IPS DF 6.9 (cell line): ENCODE measurements at regions not wholly inside any gene's neighbourhood (a gene's known extent, or its start where the extent isn't known, plus 50 kb on each side); places are given as distances from the start of the nearest gene placed in this dataset.
"Not testable (repeated sequence)": the region's sequence is repeated elsewhere in the genome, so short reads cannot be mapped to it uniquely, and the experiment has no call there.

Source experiments
- DNase-seq: peaks from one replicate; pipeline ENCODE4 v3.0.0-alpha.2; 2013; ENCODE audit warnings: low read depth, low spot score
- H3K27ac ChIP-seq: one replicate; pipeline ENCODE4 v1.5.1; 2013; ENCODE audit warnings: low read length, control low read depth
- H3K27me3 ChIP-seq: 2 replicates; pipeline ENCODE4 v1.6.1; 2013; ENCODE audit warnings: mild to moderate bottlenecking, low read length; ENCODE audit not compliant: control insufficient read depth, insufficient read depth
- H3K36me3 ChIP-seq: 2 replicates; pipeline ENCODE4 v1.6.1; 2013; ENCODE audit warnings: low read length; ENCODE audit not compliant: control insufficient read depth, insufficient read depth
- H3K4me1 ChIP-seq: 2 replicates; pipeline ENCODE4 v1.6.1; 2013; ENCODE audit warnings: low read length; ENCODE audit not compliant: control insufficient read depth, insufficient read depth
- H3K4me3 ChIP-seq: 2 replicates; pipeline ENCODE4 v1.5.1; 2013; ENCODE audit warnings: mild to moderate bottlenecking, low read length
- H3K9me3 ChIP-seq: 2 replicates; pipeline ENCODE4 v1.6.1; 2013; ENCODE audit warnings: low read length, inconsistent platforms; ENCODE audit not compliant: control insufficient read depth, insufficient read depth
- WGBS: extraction: QIAGEN DNeasy Blood & Tissue Kit; methylation state at CpG from one replicate; pipeline ENCODE4 v1.1.7; 2013; ENCODE audit warnings: mixed read lengths, missing lambda C conversion rate; ENCODE audit not compliant: insufficient read length, insufficient coverage; 5-methylcytosine and 5-hydroxymethylcytosine counted together

DNA sequence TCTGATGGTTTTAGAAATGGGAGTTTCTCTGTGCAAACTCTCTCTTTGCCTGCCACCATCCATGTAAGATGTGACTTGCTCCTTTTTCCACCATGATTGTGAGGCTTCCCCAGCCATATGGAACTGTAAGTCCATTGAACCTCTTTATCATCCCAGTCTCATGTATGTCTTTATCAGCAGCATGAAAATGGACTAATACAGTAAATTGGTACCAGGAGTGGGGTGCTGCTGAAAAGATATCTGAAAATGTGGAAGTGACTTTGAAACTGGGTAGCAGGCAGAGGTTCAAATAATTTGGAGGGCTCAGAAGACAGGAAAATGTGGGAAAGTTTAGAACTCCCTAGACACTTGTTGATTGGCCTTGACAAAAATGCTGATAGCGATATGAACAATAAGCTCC lies 368.3 kb downstream of the ZIC3 start:
- H3K27me3 ChIP-seq, DNase-seq, H3K9me3 ChIP-seq, H3K27ac ChIP-seq, H3K36me3 ChIP-seq, H3K4me3 ChIP-seq, H3K4me1 ChIP-seq: not testable (repeated sequence)
- WGBS, result no CpG with 5 or more reads among the region's 1 CpG

GRCh38 chrX:137934887-137935286 lies 369.0 kb downstream of the ZIC3 start:
- H3K27ac ChIP-seq, H3K9me3 ChIP-seq, H3K36me3 ChIP-seq, H3K4me3 ChIP-seq, DNase-seq, H3K27me3 ChIP-seq, H3K4me1 ChIP-seq: not testable (repeated sequence)
- WGBS, result no CpG with 5 or more reads among the region's 4 CpGs

DNA sequence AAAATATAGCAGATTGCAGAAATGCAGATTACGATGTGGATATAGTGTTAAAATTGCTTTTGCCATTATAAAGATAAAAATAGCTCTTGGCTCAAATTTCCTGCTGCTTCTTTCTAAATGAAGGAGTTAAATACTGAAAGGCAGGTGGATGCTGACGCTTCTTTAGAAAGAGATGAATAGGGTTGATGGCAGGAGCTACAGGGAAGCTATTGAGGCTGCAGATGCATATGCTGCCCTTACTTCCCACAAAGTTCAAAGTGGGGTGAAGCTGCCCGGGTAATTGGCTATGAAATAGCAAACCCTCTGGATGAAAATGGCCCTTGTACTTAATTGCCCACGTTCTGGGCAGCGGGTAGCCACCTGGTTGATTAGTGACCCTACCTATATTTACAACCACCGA lies 379.5 kb downstream of the ZIC3 start:
- Histone ChIP-seq H3K27ac (no peak overlapping the region), H3K9me3 (no peaks in the 10 kb centered on the region), H3K4me1 (no peaks in the 10 kb centered on the region), H3K4me3 (no peak overlapping the region), H3K27me3 (no peaks in the 10 kb centered on the region), H3K36me3 (no peaks in the 10 kb centered on the region)
- no peak for DNase-seq
- no CpG with 5 or more reads among the region's 6 CpGs for WGBS

DNA sequence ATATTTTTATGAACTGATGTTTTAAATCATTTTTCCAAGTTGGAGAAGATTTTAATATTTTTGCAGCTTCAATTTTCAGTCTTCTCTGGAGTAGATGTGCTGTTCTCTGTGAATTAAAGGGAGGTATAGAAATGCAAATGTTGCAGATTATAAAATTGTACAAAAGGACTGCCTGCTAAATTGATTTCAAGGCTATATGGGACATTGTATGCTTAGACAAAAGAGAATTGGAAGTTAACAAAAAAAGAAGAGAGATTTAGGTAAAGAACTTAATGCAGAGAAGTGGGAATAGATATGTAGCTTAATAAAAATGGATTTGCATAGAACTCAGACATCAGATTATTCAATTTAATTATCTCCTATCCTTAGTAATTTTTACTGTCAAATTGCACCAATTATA lies 403.3 kb downstream of the ZIC3 start:
- H3K4me1 ChIP-seq, result no peaks in the 10 kb centered on the region
- no peaks in the 10 kb centered on the region for H3K9me3 ChIP-seq
- no peak for DNase-seq
- H3K27me3 ChIP-seq, result no peaks in the 10 kb centered on the region
- H3K4me3 ChIP-seq, result no peak overlapping the region
- H3K36me3 ChIP-seq, result no peaks in the 10 kb centered on the region
- no peak overlapping the region for H3K27ac ChIP-seq

DNA sequence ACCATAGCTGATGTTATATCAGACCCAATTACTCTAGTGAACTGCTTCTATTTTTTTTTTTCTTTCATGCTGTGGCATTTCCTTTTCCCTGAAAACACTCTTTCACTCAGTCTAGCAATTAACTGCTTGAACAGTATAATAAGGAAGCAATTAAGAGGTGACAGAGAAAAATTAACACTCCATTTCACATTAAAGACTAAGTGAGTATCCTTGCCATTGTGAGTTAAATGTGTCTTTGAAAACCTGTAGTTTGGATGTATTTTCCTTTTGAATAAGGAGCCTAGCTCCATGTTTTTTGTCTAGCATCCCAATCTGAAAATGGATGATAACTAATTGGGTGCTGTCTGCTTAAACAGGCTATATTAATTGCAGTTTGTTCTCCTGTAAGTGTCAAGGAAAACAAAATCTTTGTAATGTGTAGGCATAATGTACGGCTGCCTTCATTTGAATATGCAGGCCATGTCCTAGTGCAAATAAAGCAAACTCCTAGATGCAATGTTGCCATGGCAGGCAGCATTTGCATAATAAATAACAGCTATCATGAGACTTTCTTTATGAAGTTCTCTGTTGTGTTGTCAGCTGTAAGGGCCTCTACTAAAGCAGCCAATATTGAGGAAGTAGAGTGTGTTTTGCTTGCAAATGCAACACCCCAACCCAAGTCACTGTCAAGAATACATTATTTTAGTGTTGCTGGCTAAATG lies 416.7 kb downstream of the ZIC3 start:
- Histone ChIP-seq H3K4me3 (no peak overlapping the region), H3K36me3 (no peaks in the 10 kb centered on the region), H3K27ac (no peak overlapping the region), H3K9me3 (no peaks in the 10 kb centered on the region), H3K27me3 (no peaks in the 10 kb centered on the region), H3K4me1 (no peaks in the 10 kb centered on the region; the same call in 1 of the 2 replicates)
- DNase-seq, result no peak
- no CpG with 5 or more reads among the region's 1 CpG for WGBS

DNA sequence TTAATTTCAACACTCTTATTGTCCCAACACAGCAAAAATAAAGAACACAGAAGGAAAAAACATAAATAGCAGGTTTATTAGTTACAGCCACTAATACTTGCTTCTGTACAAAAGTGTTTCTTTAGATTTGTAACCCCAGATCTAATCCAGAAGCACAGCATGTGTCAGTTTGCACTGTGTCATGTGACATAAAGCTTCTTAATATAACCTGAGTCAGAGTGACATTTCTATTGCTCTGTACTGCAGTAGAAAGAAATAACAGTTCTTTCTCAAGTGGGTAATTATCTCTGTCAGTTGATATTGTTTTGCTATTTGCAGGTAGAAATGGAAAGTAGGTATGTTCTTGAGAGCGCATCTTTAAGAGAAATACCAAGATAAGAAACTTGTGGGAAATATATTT lies 422.5 kb downstream of the ZIC3 start:
- Histone ChIP-seq H3K36me3 (no peaks in the 10 kb centered on the region), H3K27me3 (no peaks in the 10 kb centered on the region), H3K9me3 (no peaks in the 10 kb centered on the region), H3K4me3 (no peak overlapping the region), H3K27ac (no peak overlapping the region), H3K4me1 (no peaks in the 10 kb centered on the region; the same call in 1 of the 2 replicates)
- DNase-seq, result no peak
- WGBS, result no CpG with 5 or more reads among the region's 1 CpG

DNA sequence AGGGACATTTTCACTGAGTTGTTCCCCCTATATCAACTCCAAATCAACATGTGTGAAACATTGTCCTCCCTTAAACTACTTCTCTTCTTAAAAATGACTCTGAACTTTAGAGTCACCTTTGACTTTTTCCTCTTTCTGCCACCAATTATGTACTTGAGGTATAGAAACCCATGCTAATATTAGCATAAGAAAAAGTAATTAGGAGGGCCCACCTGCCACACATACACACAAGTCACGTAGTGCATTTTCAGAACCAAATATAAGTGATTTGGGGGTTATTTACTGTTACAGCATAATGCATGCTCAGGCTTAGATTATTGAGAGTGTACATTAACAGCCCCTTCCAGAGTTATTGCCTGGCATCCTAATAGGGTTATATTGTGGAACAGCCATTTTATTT lies 432.7 kb downstream of the ZIC3 start:
- no peak overlapping the region for H3K27ac ChIP-seq
- no peaks in the 10 kb centered on the region for H3K9me3 ChIP-seq
- H3K4me1 ChIP-seq, result no peaks in the 10 kb centered on the region; the same call in 1 of the 2 replicates
- H3K36me3 ChIP-seq, result no peaks in the 10 kb centered on the region
- H3K4me3 ChIP-seq, result no peak overlapping the region
- no CpG with 5 or more reads among the region's 1 CpG for WGBS
- H3K27me3 ChIP-seq, result no peaks in the 10 kb centered on the region
- DNase-seq, result no peak

DNA sequence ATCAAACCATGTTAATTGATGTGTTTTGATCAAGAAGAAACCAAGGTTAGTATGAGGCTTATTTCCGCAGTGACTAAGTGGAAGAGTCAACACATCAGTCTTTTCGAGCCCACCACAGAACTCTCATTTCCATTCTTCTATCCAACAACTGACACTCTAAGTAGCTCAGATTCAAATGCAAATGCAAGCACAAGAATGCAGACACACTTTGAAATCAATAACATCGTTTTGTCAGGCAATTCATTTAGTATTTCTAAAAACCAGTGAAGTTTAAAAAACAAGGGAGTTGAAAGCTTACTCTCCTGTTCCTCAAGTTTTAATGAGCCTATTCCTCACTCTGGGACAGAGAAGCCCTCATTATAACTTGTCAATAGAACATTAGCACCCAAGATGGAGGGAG lies 433.1 kb downstream of the ZIC3 start:
- H3K27ac ChIP-seq, result no peak overlapping the region
- WGBS, result no CpG with 5 or more reads among the region's 3 CpGs
- no peaks in the 10 kb centered on the region for H3K9me3 ChIP-seq
- H3K4me3 ChIP-seq, result no peak overlapping the region
- no peaks in the 10 kb centered on the region for H3K36me3 ChIP-seq
- no peaks in the 10 kb centered on the region; the same call in 1 of the 2 replicates for H3K4me1 ChIP-seq
- H3K27me3 ChIP-seq, result no peaks in the 10 kb centered on the region
- no peak for DNase-seq

GRCh38 chrX:137999552-137999951 lies 433.6 kb downstream of the ZIC3 start:
- no peak overlapping the region for H3K27ac ChIP-seq
- H3K36me3 ChIP-seq, result no peaks in the 10 kb centered on the region
- no peak for DNase-seq
- no peaks in the 10 kb centered on the region for H3K27me3 ChIP-seq
- H3K9me3 ChIP-seq, result no peaks in the 10 kb centered on the region
- H3K4me3 ChIP-seq, result no peak overlapping the region
- H3K4me1 ChIP-seq, result no peaks in the 10 kb centered on the region; the same call in 1 of the 2 replicates
- WGBS, result no CpG with 5 or more reads among the region's 3 CpGs

- no peaks in the 10 kb centered on the region for H3K27me3 ChIP-seq
- H3K4me1 ChIP-seq, result no peaks in the 10 kb centered on the region; the same call in 1 of the 2 replicates
- no peaks in the 10 kb centered on the region for H3K36me3 ChIP-seq
- WGBS, result no CpG with 5 or more reads among the region's 1 CpG
- H3K9me3 ChIP-seq, result no peaks in the 10 kb centered on the region
- H3K4me3 ChIP-seq, result no peak overlapping the region
- no peak overlapping the region for H3K27ac ChIP-seq
- no peak for DNase-seq
Observed at GRCh38 chrX:138001226-138001625, 435.3 kb downstream of the ZIC3 start.

DNA sequence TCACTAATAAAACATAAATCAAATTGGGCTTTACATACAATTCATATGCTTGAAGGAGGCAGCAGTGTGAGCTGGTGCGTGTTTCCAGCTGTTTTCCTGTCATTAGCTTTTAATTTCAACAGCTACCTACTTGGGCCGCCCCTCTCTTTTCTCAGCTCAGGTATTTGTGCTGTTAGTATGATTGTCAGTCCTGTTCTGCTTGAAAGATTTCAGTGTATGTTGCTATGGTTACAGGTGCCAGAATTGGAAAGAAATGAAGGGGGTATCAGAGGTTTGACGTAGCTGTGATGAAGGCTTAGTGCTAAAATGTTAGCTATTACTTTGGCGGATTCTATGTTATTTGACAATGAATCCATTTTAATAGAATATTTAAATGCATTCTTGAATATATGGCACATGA lies 440.3 kb downstream of the ZIC3 start:
- WGBS, result no CpG with 5 or more reads among the region's 4 CpGs
- Histone ChIP-seq H3K4me1 (no peaks in the 10 kb centered on the region; the same call in 1 of the 2 replicates), H3K27ac (no peak overlapping the region), H3K36me3 (no peaks in the 10 kb centered on the region), H3K4me3 (no peak overlapping the region), H3K9me3 (no peaks in the 10 kb centered on the region), H3K27me3 (no peaks in the 10 kb centered on the region)
- DNase-seq, result no peak
